Neuronal stem cell (in vitro differentiated cells): ENCODE measurements at regions not wholly inside any gene's neighbourhood (a gene's known extent, or its start where the extent isn't known, plus 50 kb on each side); places are given as distances from the start of the nearest gene placed in this dataset.
A peak's percentile ranks its signal among the peaks of the same experiment; 100 is the strongest.

ENCODE experiments used
- DNase-seq: peaks from one replicate; pipeline ENCODE4 v3.0.0-alpha.2; 2013; ENCODE audit warnings: low spot score
- H2AFZ ChIP-seq: one replicate; pipeline ENCODE4 v1.6.1; 2013; ENCODE audit warnings: mild to moderate bottlenecking, low read length, inconsistent platforms
- H2AK5ac ChIP-seq: 2 replicates; pipeline ENCODE4 v1.6.1; 2013; ENCODE audit warnings: low read depth, mild to moderate bottlenecking, inconsistent platforms, low read length, moderate library complexity, mixed read lengths
- H2BK120ac ChIP-seq: 2 replicates; pipeline ENCODE4 v1.6.1; 2013; ENCODE audit warnings: low read depth, mild to moderate bottlenecking, inconsistent platforms, low read length, moderate library complexity, mixed read lengths
- H2BK12ac ChIP-seq: one replicate; pipeline ENCODE4 v1.6.1; 2013; ENCODE audit warnings: low read length, inconsistent platforms
- H2BK15ac ChIP-seq: 2 replicates; pipeline ENCODE4 v1.6.1; 2013; ENCODE audit warnings: mild to moderate bottlenecking, low read length, inconsistent platforms, mixed read lengths
- H2BK5ac ChIP-seq: one replicate; pipeline ENCODE4 v1.6.1; 2013; ENCODE audit warnings: inconsistent platforms, mild to moderate bottlenecking, low read length, moderate library complexity
- H3K14ac ChIP-seq: one replicate; pipeline ENCODE4 v1.6.1; 2013; ENCODE audit warnings: low read length, inconsistent platforms
- H3K18ac ChIP-seq: 2 replicates; pipeline ENCODE4 v1.6.1; 2013; ENCODE audit warnings: low read length, inconsistent platforms
- H3K23ac ChIP-seq: 2 replicates; pipeline ENCODE4 v1.6.1; 2013; ENCODE audit warnings: low read depth, mild to moderate bottlenecking, mixed read lengths, low read length, inconsistent platforms; ENCODE audit not compliant: poor library complexity
- H3K27ac ChIP-seq: replicated peaks from 3 replicates; pipeline ENCODE4 v1.5.1; 2013; ENCODE audit warnings: low read length, inconsistent platforms
- H3K27me3 ChIP-seq, 3 experiments: 2 replicates each; pipeline ENCODE4 v1.6.1; 2013; ENCODE audit warnings: low read length in 3 of 3, mild to moderate bottlenecking in 2 of 3, inconsistent platforms in 1 of 3, low read depth in 1 of 3, mixed read lengths in 1 of 3, moderate library complexity in 1 of 3; ENCODE audit not compliant: control insufficient read depth in 3 of 3, insufficient read depth in 3 of 3
- H3K36me3 ChIP-seq, 2 donors: replicated peaks in 1 of 2; 2 replicates each; pipeline ENCODE4 v1.6.1; 2013; ENCODE audit warnings: low read length in 2 of 2; ENCODE audit not compliant: control insufficient read depth in 2 of 2, insufficient read depth in 2 of 2
- H3K4ac ChIP-seq: 2 replicates; pipeline ENCODE4 v1.6.1; 2013; ENCODE audit warnings: inconsistent platforms, mild to moderate bottlenecking, low read length, moderate library complexity
- H3K4me1 ChIP-seq, 2 donors: 1 replicate in 1 of 2; 2 replicates in 1 of 2; pipeline ENCODE4 v1.6.1; 2013; ENCODE audit warnings: low read length in 2 of 2, low read depth in 1 of 2; ENCODE audit not compliant: control insufficient read depth in 2 of 2, insufficient read depth in 1 of 2
- H3K4me2 ChIP-seq: one replicate; pipeline ENCODE4 v1.6.1; 2013; ENCODE audit warnings: mild to moderate bottlenecking, low read length, inconsistent platforms; ENCODE audit not compliant: insufficient read depth, poor library complexity, severe bottlenecking
- H3K4me3 ChIP-seq, 2 donors: 2 replicates each; pipeline ENCODE4 v1.5.1; 2013; ENCODE audit warnings: low read length in 2 of 2, mild to moderate bottlenecking in 2 of 2, inconsistent platforms in 1 of 2, moderate library complexity in 1 of 2
- H3K79me1 ChIP-seq: one replicate; pipeline ENCODE4 v1.6.1; 2013; ENCODE audit warnings: low read depth, mild to moderate bottlenecking, inconsistent platforms, low read length, moderate library complexity
- H3K9ac ChIP-seq: one replicate; pipeline ENCODE4 v1.6.1; 2013; ENCODE audit warnings: mild to moderate bottlenecking, low read depth, low read length, inconsistent platforms; ENCODE audit not compliant: poor library complexity
- H3K9me3 ChIP-seq, 2 donors: replicated peaks in 1 of 2; 2 replicates each; pipeline versions ENCODE3 to v1.6.1; 2013; ENCODE audit warnings: low read length in 2 of 2, mild to moderate bottlenecking in 2 of 2, inconsistent platforms in 1 of 2, low read depth in 1 of 2, mixed read lengths in 1 of 2, moderate library complexity in 1 of 2; ENCODE audit not compliant: control insufficient read depth in 2 of 2, insufficient read depth in 1 of 2
- H4K8ac ChIP-seq: one replicate; pipeline ENCODE4 v1.6.1; 2013; ENCODE audit warnings: low read depth, mild to moderate bottlenecking, inconsistent platforms, low read length, moderate library complexity
- H4K91ac ChIP-seq: one replicate; pipeline ENCODE4 v1.6.1; 2013; ENCODE audit warnings: low read length, low read depth, mild to moderate bottlenecking, inconsistent platforms; ENCODE audit not compliant: poor library complexity
- WGBS, 2 donors: extraction: QIAGEN DNeasy Blood & Tissue Kit; methylation state at CpG; one replicate each; pipeline ENCODE4 v1.1.7; 2013; ENCODE audit warnings: missing lambda C conversion rate in 2 of 2, mixed read lengths in 1 of 2; ENCODE audit not compliant: insufficient read length in 2 of 2, insufficient replicate concordance in 1 of 2; ENCODE audit errors: extremely low coverage in 2 of 2; 5-methylcytosine and 5-hydroxymethylcytosine counted together

- no peak overlapping the region for H3K18ac ChIP-seq
- H3K79me1 ChIP-seq = no peaks in the 10 kb centered on the region
- no peaks in the 10 kb centered on the region for H3K36me3 ChIP-seq
- no peak overlapping the region for H2BK12ac ChIP-seq
- no peak overlapping the region for H2BK15ac ChIP-seq
- H3K4me3 ChIP-seq = no peak overlapping the region
- H2BK5ac ChIP-seq = no peak overlapping the region
- H3K27ac ChIP-seq = no peak overlapping the region
- no peak overlapping the region for H2BK120ac ChIP-seq
- no peak for DNase-seq
- no peaks in the 10 kb centered on the region for H3K27me3 ChIP-seq
- H4K8ac ChIP-seq = no peak overlapping the region
- H4K91ac ChIP-seq = no peak overlapping the region
- no peak overlapping the region for H3K23ac ChIP-seq
- H3K14ac ChIP-seq = no peak overlapping the region
- no peak overlapping the region for H3K4ac ChIP-seq
- no peak overlapping the region for H3K9ac ChIP-seq
- peak overlapping the region; percentile 14 for H2AFZ ChIP-seq
- H2AK5ac ChIP-seq = no peak overlapping the region
- no CpG with 5 or more reads among the region's 4 CpGs for WGBS, 2 donors
- peaks cover 0 to 1% of the 10 kb centered on the region in 2 donors for H3K4me1 ChIP-seq
- H3K9me3 ChIP-seq = peaks cover 1 to 4% of the 10 kb centered on the region in 2 donors
- H3K4me2 ChIP-seq = no peak overlapping the region
Observed at GRCh38 chr7:37536706-37537105, 88.0 kb upstream of the ELMO1 start.

- no peak overlapping the region for H3K4me2 ChIP-seq
- H3K79me1 ChIP-seq = no peaks in the 10 kb centered on the region
- no peak overlapping the region for H2AFZ ChIP-seq
- H3K27ac ChIP-seq = no peak overlapping the region
- peaks cover 1 to 4% of the 10 kb centered on the region in 2 donors for H3K9me3 ChIP-seq
- no peak overlapping the region for H3K9ac ChIP-seq
- no peak overlapping the region for H2BK5ac ChIP-seq
- H3K4me1 ChIP-seq = peaks cover 0 to 1% of the 10 kb centered on the region in 2 donors
- H3K4ac ChIP-seq = no peak overlapping the region
- no peak overlapping the region for H2AK5ac ChIP-seq
- no peak overlapping the region for H3K14ac ChIP-seq
- no peaks in the 10 kb centered on the region for H3K36me3 ChIP-seq
- H3K23ac ChIP-seq = no peak overlapping the region
- WGBS, 2 donors = no CpG with 5 or more reads among the region's 5 CpGs
- no peak overlapping the region for H2BK12ac ChIP-seq
- H3K4me3 ChIP-seq = no peak overlapping the region
- H4K91ac ChIP-seq = no peak overlapping the region
- no peak overlapping the region for H3K18ac ChIP-seq
- H4K8ac ChIP-seq = no peak overlapping the region
- no peak overlapping the region for H2BK120ac ChIP-seq
- no peak for DNase-seq
- no peak overlapping the region for H2BK15ac ChIP-seq
- no peaks in the 10 kb centered on the region for H3K27me3 ChIP-seq
Observed at GRCh38 chr7:37537439-37537838, 88.8 kb upstream of the ELMO1 start.

DNA sequence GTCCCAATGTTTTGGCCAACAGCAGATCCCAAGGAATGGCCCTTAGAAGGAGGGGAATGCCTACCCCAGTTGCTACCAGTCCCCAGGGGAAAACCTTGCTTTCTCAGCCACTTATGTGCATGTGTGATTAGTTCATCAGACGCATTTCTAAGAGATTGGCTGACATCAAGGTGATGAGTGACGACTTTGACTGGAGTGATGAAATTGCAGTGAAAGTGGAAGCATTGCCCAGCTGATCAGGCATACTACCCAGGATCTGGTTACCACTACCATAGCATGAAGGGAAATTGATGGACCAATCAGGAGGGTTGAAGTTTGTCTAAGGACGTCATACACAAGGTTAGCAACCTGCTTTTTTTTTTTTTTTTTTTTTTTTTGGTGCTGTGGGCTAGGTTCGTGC lies 90.3 kb upstream of the ELMO1 start:
- no peaks in the 10 kb centered on the region for H3K79me1 ChIP-seq
- no peaks in the 10 kb centered on the region for H3K9me3 ChIP-seq
- no peak overlapping the region for H3K27ac ChIP-seq
- H2BK12ac ChIP-seq = no peak overlapping the region
- H3K14ac ChIP-seq = no peak overlapping the region
- no peak overlapping the region for H4K91ac ChIP-seq
- no peak overlapping the region for H4K8ac ChIP-seq
- no peak overlapping the region for H2AFZ ChIP-seq
- H3K4me1 ChIP-seq = peaks cover 0 to 1% of the 10 kb centered on the region in 2 donors
- H2BK15ac ChIP-seq = no peak overlapping the region
- H3K9ac ChIP-seq = no peak overlapping the region
- H3K18ac ChIP-seq = no peak overlapping the region
- no peak overlapping the region for H3K23ac ChIP-seq
- no peak overlapping the region for H3K4me3 ChIP-seq
- H3K27me3 ChIP-seq = no peaks in the 10 kb centered on the region
- H3K4ac ChIP-seq = no peak overlapping the region
- H3K4me2 ChIP-seq = no peak overlapping the region
- no CpG with 5 or more reads among the region's 4 CpGs for WGBS, 2 donors
- H2AK5ac ChIP-seq = no peak overlapping the region
- no peak for DNase-seq
- H3K36me3 ChIP-seq = no peaks in the 10 kb centered on the region
- H2BK120ac ChIP-seq = no peak overlapping the region
- H2BK5ac ChIP-seq = no peak overlapping the region

- H2AFZ ChIP-seq = no peak overlapping the region
- no peak for DNase-seq
- WGBS, 2 donors = no CpG with 5 or more reads among the region's 9 CpGs
- H3K18ac ChIP-seq = no peak overlapping the region
- no peak overlapping the region for H4K91ac ChIP-seq
- no peaks in the 10 kb centered on the region for H3K27me3 ChIP-seq
- no peak overlapping the region for H3K23ac ChIP-seq
- H3K4me3 ChIP-seq = no peak overlapping the region
- H3K36me3 ChIP-seq = no peaks in the 10 kb centered on the region
- no peak overlapping the region for H2BK5ac ChIP-seq
- H3K9me3 ChIP-seq = peaks cover 0 to 2% of the 10 kb centered on the region in 2 donors
- H2BK12ac ChIP-seq = no peak overlapping the region
- no peak overlapping the region for H2BK15ac ChIP-seq
- no peak overlapping the region for H3K4ac ChIP-seq
- peaks cover 0 to 2% of the 10 kb centered on the region in 2 donors for H3K4me1 ChIP-seq
- H3K79me1 ChIP-seq = no peaks in the 10 kb centered on the region
- H3K27ac ChIP-seq = no peak overlapping the region
- no peak overlapping the region for H3K14ac ChIP-seq
- no peak overlapping the region for H2BK120ac ChIP-seq
- H2AK5ac ChIP-seq = no peak overlapping the region
- H4K8ac ChIP-seq = no peak overlapping the region
- H3K9ac ChIP-seq = no peak overlapping the region
- H3K4me2 ChIP-seq = no peak overlapping the region
Observed at GRCh38 chr7:37540917-37541316, 92.3 kb upstream of the ELMO1 start.
